Gastroesophageal sphincter (tissue), 4 donors: ENCODE measurements at regions not wholly inside any gene's neighbourhood (a gene's known extent, or its start where the extent isn't known, plus 50 kb on each side); places are given as distances from the start of the nearest gene placed in this dataset.

ENCODE experiments used
- ATAC-seq: fragments of 150-250 bp; one replicate; pipeline ENCODE4 v1.9.1; 2016; ENCODE audit warnings: mild to moderate bottlenecking, moderate library complexity
- H3K27ac ChIP-seq, 4 donors: fragments of 200-600 bp; sonication (generic) in 3 of 4; 1 replicate in 3 of 4; 2 replicates in 1 of 4; pipeline ENCODE4 v1.5.1; 2016 to 2019
- H3K27me3 ChIP-seq: fragments of 200-600 bp; sonication (generic); one replicate; pipeline ENCODE4 v1.5.1; 2019
- H3K36me3 ChIP-seq, 2 donors: fragments of 200-600 bp; sonication (generic); one replicate each; pipeline ENCODE4 v1.5.1; 2019; ENCODE audit warnings: control low read depth in 1 of 2
- H3K4me1 ChIP-seq, 3 donors: fragments of 200-600 bp; sonication (generic); 1 replicate in 2 of 3; 2 replicates in 1 of 3; pipeline ENCODE4 v1.5.1; 2016 to 2019; ENCODE audit warnings: control low read depth in 2 of 3
- H3K4me3 ChIP-seq, 2 donors: fragments of 200-600 bp; sonication (generic); one replicate each; pipeline ENCODE4 v1.5.1; 2019; ENCODE audit warnings: mild to moderate bottlenecking in 1 of 2, moderate library complexity in 1 of 2
- H3K9me3 ChIP-seq, 3 donors: fragments of 200-600 bp; sonication (generic); one replicate each; pipeline ENCODE4 v1.5.1; 2017 to 2019; ENCODE audit warnings: control low read depth in 2 of 3
- CTCF ChIP-seq, 4 experiments: fragments of 200-600 bp in 2 of 4; fragments of 450-650 bp in 2 of 4; sonication (generic) in 1 of 4; IDR thresholded peaks; one replicate each; pipeline ENCODE4 v1.5.1; 2017 to 2019; ENCODE audit warnings: antibody characterized with exemption in 4 of 4, mild to moderate bottlenecking in 2 of 4, moderate library complexity in 2 of 4
- EP300 ChIP-seq: sonication (generic); formaldehyde crosslinking; IDR thresholded peaks from one replicate; pipeline ENCODE4 v1.6.1; 2017; ENCODE audit warnings: antibody characterized with exemption, mild to moderate bottlenecking
- POLR2A ChIP-seq, 2 donors: fragments of 450-650 bp; IDR thresholded peaks; one replicate each; pipeline ENCODE4 v1.6.1; 2017; ENCODE audit warnings: antibody characterized with exemption in 2 of 2, mild to moderate bottlenecking in 2 of 2, moderate library complexity in 1 of 2
- POLR2AphosphoS5 ChIP-seq: sonication (generic); formaldehyde crosslinking; IDR thresholded peaks from one replicate; pipeline ENCODE4 v1.6.1; 2017; ENCODE audit warnings: antibody characterized with exemption
- WGBS, 2 donors: methylation state at CpG; one replicate each; pipeline ENCODE4 v1.1.5; 2018; ENCODE audit warnings: low coverage in 1 of 2; 5-methylcytosine and 5-hydroxymethylcytosine counted together

DNA sequence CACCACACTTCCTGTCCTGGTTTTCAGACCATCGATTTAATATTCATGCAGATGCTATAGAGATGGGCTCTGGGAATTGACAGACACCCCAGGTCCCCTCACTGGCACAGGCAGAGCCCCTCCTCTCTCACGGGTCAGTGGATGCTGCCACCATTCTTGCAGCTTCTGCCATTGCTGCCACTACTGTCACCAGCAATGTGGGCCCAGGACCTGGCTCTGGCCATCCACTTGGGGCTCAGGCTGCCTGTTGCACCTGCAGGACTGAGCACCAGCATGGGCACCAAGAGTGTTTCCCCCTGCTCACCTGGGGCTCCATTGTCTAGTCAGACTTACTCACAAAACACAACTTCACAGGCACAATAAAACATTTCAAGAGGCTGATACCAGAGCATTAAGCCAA is 479.0 kb upstream of the ZNF608 start:
- 43 to 86% methylated on average over 1 to 2 of the region's 2 CpGs for WGBS, 2 donors
- Histone ChIP-seq H3K36me3 (no peaks in the 10 kb centered on the region), H3K27ac (no peak overlapping the region), H3K9me3 (no peaks in the 10 kb centered on the region), H3K4me1 (no peaks in the 10 kb centered on the region), H3K27me3 (no peaks in the 10 kb centered on the region), H3K4me3 (no peak overlapping the region)
- ATAC-seq = no peak
- TF ChIP-seq CTCF (IDR thresholded peaks at IDR 0.05) (no peak), EP300 (no peak)

GRCh38 chr5:125226825-125227224 is 480.4 kb upstream of the ZNF608 start:
- 90 to 100% methylated on average over 1 to 4 of the region's 4 CpGs for WGBS, 2 donors
- Histone ChIP-seq H3K36me3 (no peaks in the 10 kb centered on the region), H3K9me3 (no peaks in the 10 kb centered on the region), H3K4me3 (no peak overlapping the region), H3K4me1 (no peaks in the 10 kb centered on the region), H3K27me3 (no peaks in the 10 kb centered on the region), H3K27ac (no peak overlapping the region)
- ATAC-seq = no peak
- TF ChIP-seq POLR2AphosphoS5 = no peak
- TF ChIP-seq CTCF (IDR thresholded peaks at IDR 0.05) = no peak
- TF ChIP-seq EP300 = no peak
- no peak for TF ChIP-seq POLR2A (IDR thresholded peaks at IDR 0.05)

- no peaks in the 10 kb centered on the region for H3K27me3 ChIP-seq
- 80 to 98% methylated on average over 6 to 7 of the region's 7 CpGs for WGBS, 2 donors
- no peak for ATAC-seq
- H3K4me1 ChIP-seq = no peaks in the 10 kb centered on the region
- no peaks in the 10 kb centered on the region for H3K36me3 ChIP-seq
- no peak overlapping the region for H3K4me3 ChIP-seq
- TF ChIP-seq CTCF (IDR thresholded peaks at IDR 0.05) = peak in 1 of 4 experiments; percentile 42
- TF ChIP-seq EP300 = no peak
- H3K9me3 ChIP-seq = no peaks in the 10 kb centered on the region
- no peak overlapping the region for H3K27ac ChIP-seq
Measured at GRCh38 chr5:125227333-125228095, 481.1 kb upstream of the ZNF608 start.

DNA sequence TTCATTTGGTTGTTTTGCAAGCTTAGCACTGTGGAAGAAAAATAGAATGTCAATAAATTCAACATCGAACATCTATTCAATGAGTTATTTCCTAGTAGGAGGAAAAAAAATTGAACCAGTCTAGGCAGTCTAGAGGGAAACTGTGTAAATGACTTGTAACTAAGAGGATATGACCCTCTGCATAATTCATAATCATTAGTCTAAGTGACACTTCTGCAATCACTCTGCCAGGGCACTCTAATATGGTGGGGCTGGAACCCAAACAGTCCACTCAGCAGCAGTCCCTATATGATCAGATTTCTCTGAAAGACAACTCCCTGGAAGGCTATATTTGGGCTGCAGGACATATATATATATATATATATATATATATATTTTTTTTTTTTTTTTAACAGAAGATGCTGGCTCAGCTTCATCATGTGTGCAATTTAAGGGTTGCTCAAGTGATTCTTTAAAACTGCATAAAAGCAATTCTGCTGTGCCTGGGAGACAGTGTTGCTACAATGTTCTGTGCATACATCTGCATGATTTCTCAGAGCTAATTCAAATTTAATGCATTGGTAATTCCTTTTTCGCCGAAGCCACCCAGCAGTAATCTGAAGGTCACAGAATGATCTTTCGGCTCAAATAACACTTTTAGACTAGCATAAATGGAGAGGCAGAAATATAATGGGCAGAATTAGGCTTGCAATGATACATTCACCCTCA is 482.1 kb upstream of the ZNF608 start:
- TF ChIP-seq POLR2A (IDR thresholded peaks at IDR 0.05) (no peak), CTCF (IDR thresholded peaks at IDR 0.05) (no peak), POLR2AphosphoS5 (no peak), EP300 (no peak)
- Histone ChIP-seq H3K4me1 (no peaks in the 10 kb centered on the region), H3K4me3 (no peak overlapping the region), H3K27me3 (no peaks in the 10 kb centered on the region), H3K36me3 (no peaks in the 10 kb centered on the region), H3K9me3 (no peaks in the 10 kb centered on the region), H3K27ac (no peak overlapping the region)
- no peak for ATAC-seq
- 46 to 48% methylated on average over 4 of the region's 4 CpGs for WGBS, 2 donors

DNA sequence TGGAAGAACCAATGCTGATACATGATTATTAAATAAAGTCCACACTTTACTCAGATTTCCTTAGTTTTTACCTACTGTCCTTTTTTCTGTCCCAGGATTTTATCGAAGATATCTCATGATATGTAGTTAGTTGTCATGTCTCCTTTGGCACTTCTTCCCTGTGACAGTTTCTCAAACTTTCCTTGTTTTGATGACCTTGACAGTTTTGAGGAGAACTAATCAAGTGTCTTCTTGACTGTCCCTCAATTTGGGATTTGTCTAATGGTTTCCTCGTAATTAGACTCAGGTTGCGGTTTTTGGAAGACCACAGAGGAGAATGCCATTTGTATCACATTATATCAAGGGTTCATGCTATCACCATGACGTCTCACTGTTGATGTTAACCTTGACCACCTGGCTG is 483.1 kb upstream of the ZNF608 start:
- 90 to 95% methylated on average over 3 to 4 of the region's 4 CpGs for WGBS, 2 donors
- no peak overlapping the region for H3K27ac ChIP-seq
- TF ChIP-seq CTCF (IDR thresholded peaks at IDR 0.05) = no peak
- TF ChIP-seq EP300 = no peak
- TF ChIP-seq POLR2A (IDR thresholded peaks at IDR 0.05) = no peak
- no peak for TF ChIP-seq POLR2AphosphoS5
- ATAC-seq = no peak
- no peaks in the 10 kb centered on the region for H3K4me1 ChIP-seq
- H3K27me3 ChIP-seq = no peaks in the 10 kb centered on the region
- H3K36me3 ChIP-seq = no peaks in the 10 kb centered on the region
- no peak overlapping the region for H3K4me3 ChIP-seq
- H3K9me3 ChIP-seq = no peaks in the 10 kb centered on the region
